ENCODE measurements at regions not wholly inside any gene's neighbourhood (a gene's known extent, or its start where the extent isn't known, plus 50 kb on each side); places are given as distances from the start of the nearest gene placed in this dataset.

GRCh38 chr6:131519670-131520436, 53.2 kb upstream of the ARG1 start:
- no peaks in the 10 kb centered on the region for H3K9me3 ChIP-seq
- TF ChIP-seq CTCF (IDR thresholded peaks at IDR 0.05), result peak; percentile 49 to 51
- H3K36me3 ChIP-seq, result no peaks in the 10 kb centered on the region
- H3K4me3 ChIP-seq, result no peak overlapping the region
- intact Hi-C loops (cut with DNase I), result no loop called here
- H3K27me3 ChIP-seq, result no peaks in the 10 kb centered on the region
- H3K27ac ChIP-seq, result no peak overlapping the region
- H3K4me1 ChIP-seq, result no peaks in the 10 kb centered on the region
- ATAC-seq (peak; percentile 94), DNase-seq (peak in 2 of 4 donors; percentile 5 to 28)
